Activated CD4-positive, alpha-beta T cell treated with anti-CD3 and anti-CD28 coated beads, Interleukin-2, amount 50 U/mL, for 1 hour (primary cell): ENCODE measurements at regions not wholly inside any gene's neighbourhood (a gene's known extent, or its start where the extent isn't known, plus 50 kb on each side); places are given as distances from the start of the nearest gene placed in this dataset.
"Not testable (repeated sequence)": the region's sequence is repeated elsewhere in the genome, so short reads cannot be mapped to it uniquely, and the experiment has no call there.

Experiments
- DNase-seq: peaks from one replicate; pipeline ENCODE4 v3.0.0-alpha.2; 2020

GRCh38 chr7:101744588-101744987 lies 72.8 kb upstream of the CUX1 start:
- no peak for DNase-seq

GRCh38 chr7:101746314-101746713 lies 71.1 kb upstream of the CUX1 start:
- no peak for DNase-seq

DNA sequence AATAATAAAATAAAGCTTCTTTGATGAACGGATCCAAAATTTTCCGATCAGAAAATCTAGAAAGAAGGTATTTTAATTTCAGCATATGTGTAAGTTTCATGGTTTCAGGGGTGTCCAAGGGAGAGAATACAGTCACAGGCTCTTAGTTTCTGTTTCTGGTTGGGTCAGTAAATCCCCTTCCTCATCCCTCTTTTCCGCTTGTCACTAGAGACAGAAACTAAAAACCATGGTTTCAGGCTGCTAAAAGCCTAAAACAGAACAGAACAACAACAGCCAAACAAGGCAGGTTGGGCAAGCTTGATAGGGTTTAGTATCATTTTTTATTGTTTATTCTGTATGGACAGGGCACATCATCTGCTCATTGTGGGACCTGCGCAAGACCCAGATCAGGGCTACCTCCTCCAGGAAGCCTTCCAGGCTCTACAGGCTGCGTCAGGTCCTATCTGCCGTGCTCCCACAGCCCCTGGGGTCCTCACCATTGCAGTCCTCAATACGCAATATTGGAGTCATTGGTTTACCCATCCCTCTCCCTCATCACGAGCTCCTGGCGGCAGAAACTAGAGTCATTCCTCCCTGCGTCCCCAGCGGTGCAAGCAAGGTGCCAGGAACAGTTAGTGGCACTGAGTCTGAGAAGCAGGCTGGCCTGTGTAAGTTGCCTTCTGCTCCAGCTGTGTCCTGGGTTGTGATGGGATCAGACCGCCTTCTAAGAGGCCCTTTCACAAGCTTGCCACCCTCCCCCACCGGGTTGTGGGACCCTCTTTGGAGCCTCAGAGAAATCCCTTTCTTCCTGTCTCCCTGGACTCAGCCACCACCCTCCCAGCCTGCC lies 70.2 kb upstream of the CUX1 start:
- DNase-seq, result no peak

DNA sequence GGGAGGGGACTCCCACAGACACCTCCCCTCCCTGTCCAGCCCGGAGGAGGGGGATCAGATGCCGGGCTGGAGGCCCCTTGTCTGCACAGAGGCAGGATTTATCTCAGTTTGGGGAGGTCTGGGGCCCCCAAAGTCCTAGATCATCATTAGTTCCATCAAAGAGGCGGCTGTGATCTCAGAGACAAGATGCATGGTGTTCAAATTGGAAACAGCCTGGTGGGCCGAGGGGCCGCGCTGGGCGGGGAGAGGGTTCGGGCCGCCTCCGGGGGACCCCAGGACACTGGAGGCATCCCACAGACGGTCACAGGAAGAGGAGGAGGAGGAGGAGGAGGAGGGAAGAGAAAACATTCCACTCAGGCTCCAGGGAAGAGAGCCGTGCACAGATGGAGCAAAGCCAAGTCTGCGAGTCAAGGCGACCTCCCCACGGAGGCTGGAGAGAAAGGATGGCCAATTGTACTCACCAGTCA lies 69.5 kb upstream of the CUX1 start:
- DNase-seq, result no peak

- DNase-seq, result no peak
Observed at GRCh38 chr7:101749891-101750290, 67.5 kb upstream of the CUX1 start.

GRCh38 chr7:101753316-101753715 lies 64.1 kb upstream of the CUX1 start:
- no peak for DNase-seq

DNA sequence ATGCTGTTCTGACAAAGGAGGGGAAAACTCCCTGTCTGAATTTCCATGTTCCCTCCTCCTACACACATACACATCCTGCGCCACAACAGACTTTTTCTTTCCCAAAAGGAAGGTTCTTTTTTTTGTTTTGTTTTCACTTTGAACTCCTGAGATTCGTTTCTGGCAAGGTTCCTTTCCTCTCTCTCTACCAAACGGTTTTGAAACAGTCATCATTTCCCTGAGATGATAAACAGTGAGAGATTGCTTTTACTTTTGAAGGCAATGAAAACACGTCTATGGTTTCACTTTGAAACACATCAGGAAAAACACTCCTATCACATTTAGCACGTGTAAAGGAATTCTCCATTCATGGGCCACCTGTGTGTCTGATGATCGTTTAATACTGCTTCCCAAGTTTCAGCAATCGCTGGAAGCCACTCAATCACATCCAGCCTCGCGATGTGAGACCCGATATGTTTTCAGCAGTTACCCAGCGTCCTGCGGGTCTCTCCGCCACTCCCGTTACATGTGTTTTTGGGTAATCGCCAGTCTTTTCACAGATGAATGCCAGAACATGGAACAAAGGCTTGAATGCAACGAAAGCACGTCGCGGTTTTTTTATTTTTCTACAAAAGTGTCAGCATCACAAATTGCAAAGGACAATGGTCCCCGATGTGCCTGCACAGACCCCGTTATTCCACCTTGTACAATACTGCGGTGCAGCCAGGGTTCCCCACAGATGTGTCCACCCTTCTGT lies 62.8 kb upstream of the CUX1 start:
- DNase-seq, result no peak

- no peak for DNase-seq
Observed at GRCh38 chr7:101757879-101758278, 59.5 kb upstream of the CUX1 start.

DNA sequence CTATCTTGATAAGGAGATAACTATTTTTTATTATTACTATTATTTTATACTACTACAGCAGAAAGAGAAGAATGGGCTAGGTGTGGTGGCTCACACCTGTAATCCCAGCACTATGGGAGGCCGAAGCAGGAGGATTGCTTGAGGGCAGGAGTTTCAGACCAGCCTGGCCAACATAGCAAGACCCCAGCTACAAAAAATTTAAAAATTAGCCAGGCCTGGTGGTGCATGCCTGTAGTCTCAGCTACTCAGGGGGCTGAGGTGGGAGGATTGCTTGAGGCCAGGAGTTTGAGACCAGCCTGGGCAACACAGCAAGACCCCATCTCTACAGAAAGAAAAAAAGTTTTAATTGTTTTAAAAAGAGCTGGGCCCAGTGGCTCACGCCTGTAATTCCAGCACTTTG lies 58.9 kb upstream of the CUX1 start:
- not testable (repeated sequence) for DNase-seq

GRCh38 chr7:101764221-101764620 lies 53.2 kb upstream of the CUX1 start:
- DNase-seq, result no peak

DNA sequence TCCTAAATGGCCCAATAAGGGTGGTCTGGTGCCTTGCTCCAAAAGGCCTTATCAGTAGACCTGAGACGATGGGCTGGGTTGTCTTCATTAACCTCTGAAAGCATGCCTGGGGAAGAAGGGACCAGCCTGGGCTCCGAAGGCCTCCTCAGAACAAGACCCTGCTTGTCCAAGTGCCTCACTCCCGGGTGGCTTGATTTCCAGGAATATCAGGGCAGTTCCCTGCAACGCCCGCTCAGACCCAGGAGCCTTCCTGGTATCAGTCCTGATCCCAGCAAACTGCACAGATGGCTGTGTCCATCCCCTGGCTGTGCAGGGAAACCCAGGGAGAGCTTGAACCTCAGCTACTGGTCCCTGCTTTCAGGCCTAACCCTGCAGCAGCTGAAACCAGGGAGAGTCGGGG lies 49.9 kb upstream of the CUX1 start:
- no peak for DNase-seq
